Lower leg skin (tissue), 3 donors: ENCODE measurements at regions not wholly inside any gene's neighbourhood (a gene's known extent, or its start where the extent isn't known, plus 50 kb on each side); places are given as distances from the start of the nearest gene placed in this dataset.

Experiments
- POLR2A ChIP-seq, 2 donors: fragments of 450-650 bp; IDR thresholded peaks; one replicate each; pipeline ENCODE4 v1.6.1; 2016 to 2017; ENCODE audit warnings: antibody characterized with exemption in 2 of 2, mild to moderate bottlenecking in 1 of 2, moderate library complexity in 1 of 2
- TF ChIP-seq, protein P1 (sequence below), 3 donors: fragments of 450-650 bp; IDR thresholded peaks; one replicate each; pipeline ENCODE4 v1.5.1; 2016; ENCODE audit warnings: antibody characterized with exemption in 3 of 3, mild to moderate bottlenecking in 3 of 3, moderate library complexity in 2 of 3

GRCh38 chr14:100639280-100639679 lies 52.1 kb upstream of the BEGAIN start:
- TF ChIP-seq, protein P1, sequence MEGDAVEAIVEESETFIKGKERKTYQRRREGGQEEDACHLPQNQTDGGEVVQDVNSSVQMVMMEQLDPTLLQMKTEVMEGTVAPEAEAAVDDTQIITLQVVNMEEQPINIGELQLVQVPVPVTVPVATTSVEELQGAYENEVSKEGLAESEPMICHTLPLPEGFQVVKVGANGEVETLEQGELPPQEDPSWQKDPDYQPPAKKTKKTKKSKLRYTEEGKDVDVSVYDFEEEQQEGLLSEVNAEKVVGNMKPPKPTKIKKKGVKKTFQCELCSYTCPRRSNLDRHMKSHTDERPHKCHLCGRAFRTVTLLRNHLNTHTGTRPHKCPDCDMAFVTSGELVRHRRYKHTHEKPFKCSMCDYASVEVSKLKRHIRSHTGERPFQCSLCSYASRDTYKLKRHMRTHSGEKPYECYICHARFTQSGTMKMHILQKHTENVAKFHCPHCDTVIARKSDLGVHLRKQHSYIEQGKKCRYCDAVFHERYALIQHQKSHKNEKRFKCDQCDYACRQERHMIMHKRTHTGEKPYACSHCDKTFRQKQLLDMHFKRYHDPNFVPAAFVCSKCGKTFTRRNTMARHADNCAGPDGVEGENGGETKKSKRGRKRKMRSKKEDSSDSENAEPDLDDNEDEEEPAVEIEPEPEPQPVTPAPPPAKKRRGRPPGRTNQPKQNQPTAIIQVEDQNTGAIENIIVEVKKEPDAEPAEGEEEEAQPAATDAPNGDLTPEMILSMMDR (IDR thresholded peaks at IDR 0.05) = no peak
- no peak for TF ChIP-seq POLR2A (IDR thresholded peaks at IDR 0.05)
